ENCODE measurements at regions not wholly inside any gene's neighbourhood (a gene's known extent, or its start where the extent isn't known, plus 50 kb on each side); places are given as distances from the start of the nearest gene placed in this dataset.

DNA sequence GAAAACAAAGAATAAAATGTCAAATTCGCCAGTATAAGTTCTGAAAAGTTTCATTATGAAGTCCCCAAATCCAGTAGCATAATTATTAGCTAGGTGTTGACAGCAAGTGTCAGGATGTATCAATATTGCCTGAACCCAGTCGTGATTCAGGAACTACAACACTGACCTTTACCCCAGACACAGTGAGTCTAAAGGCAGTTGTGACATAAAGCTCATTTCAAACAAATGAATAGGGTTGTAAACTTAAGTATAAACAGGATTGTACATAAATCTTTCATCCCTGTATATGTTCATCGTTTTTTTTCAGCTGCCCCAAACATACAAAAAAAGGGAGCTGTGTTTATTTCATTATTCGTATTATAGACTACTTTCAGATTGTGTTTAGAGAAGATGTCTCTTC is 385.7 kb downstream of the PLK2 start:
- TF ChIP-seq ZNF274 (IDR thresholded peaks at IDR 0.05; ENCODE audit: low read depth, low read length) (no peak), YY1 (IDR thresholded peaks at IDR 0.05; ENCODE audit: insufficient read depth, insufficient read length) (no peak)
